Activated CD4-positive, alpha-beta T cell treated with anti-CD3 and anti-CD28 coated beads, Interleukin-2, Interleukin-6, amounts not matched to agents 100 ng/mL and 50 ng/mL, durations not matched to agents 16 hours and 8 hours (primary cell): ENCODE measurements at regions not wholly inside any gene's neighbourhood (a gene's known extent, or its start where the extent isn't known, plus 50 kb on each side); places are given as distances from the start of the nearest gene placed in this dataset.

Experiments used
- DNase-seq: peaks from one replicate; pipeline ENCODE4 v3.0.0-alpha.2; 2020

- no peak for DNase-seq
These were observed 135.8 kb downstream of the RFC3 start for GRCh38 chr13:33953781-33954180.

- DNase-seq, result no peak
These were observed 138.4 kb downstream of the RFC3 start for GRCh38 chr13:33956346-33956745.

- no peak for DNase-seq
These were observed 139.6 kb downstream of the RFC3 start for GRCh38 chr13:33957497-33957905.

GRCh38 chr13:33958964-33959363 lies 141.0 kb downstream of the RFC3 start:
- no peak for DNase-seq

GRCh38 chr13:33963134-33963533 lies 145.2 kb downstream of the RFC3 start:
- no peak for DNase-seq

DNA sequence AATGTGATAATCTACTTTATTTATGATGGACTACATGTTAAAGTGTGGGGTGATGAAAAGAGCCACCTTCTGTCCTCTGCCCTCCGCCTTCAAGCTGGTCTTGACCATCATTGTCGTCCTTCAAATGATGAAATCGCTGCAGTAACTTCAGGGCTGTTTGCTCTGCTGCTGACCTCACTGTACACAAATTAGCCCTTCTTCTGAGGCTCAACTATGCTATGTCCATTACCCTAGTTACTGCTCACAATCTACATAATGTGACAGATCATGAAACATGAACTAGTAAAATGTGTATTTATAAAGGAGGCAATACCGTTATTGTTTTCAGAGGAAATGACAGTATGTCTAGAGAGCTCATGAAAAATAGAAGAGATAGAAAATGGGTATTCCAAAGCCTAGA lies 145.9 kb downstream of the RFC3 start:
- DNase-seq, result no peak

DNA sequence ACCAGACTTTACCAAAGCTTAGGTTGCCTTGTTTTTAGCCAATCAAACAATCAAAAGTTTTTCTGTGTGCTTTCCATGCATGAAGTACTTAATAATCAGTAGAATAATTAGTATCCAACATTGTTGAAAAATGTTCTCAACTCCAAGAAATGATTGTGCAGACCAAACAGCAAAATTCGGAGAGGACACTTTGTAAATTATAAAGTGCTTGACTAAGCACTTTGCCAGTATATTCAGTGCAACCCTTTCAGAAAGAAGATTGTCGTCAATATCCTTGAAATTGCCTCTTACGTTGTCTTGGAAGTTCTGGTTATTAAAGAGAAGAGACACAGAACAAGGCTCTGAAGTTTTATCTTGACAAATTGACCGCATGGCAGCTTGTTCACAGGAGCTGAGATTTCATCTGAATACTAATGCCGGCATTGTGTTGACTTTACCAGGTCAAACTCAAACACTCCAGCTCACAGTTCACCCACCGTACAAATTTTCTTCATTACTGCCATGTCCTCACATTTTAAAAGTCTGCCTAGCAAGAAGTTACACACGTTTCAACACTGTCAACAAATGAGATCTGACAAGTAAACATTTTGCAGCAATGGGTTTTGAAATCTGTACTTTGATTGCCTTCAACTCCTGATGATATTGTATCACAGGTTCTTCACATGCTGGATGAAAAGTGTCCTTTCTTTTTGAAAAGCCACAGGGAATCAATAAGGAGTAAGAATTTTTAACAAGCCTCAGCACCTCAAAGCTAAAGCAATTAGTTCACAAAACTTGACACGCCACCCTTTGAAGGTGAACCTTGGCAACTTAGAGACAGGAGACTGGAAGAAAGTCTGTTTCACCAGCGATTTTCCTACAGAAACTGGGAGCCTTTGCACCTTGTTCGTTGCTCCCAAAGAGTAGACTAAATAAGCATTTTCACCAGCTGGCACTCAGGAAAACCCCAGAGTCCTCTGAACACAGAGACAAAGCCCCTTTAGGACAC lies 150.9 kb downstream of the RFC3 start:
- DNase-seq, result no peak

DNA sequence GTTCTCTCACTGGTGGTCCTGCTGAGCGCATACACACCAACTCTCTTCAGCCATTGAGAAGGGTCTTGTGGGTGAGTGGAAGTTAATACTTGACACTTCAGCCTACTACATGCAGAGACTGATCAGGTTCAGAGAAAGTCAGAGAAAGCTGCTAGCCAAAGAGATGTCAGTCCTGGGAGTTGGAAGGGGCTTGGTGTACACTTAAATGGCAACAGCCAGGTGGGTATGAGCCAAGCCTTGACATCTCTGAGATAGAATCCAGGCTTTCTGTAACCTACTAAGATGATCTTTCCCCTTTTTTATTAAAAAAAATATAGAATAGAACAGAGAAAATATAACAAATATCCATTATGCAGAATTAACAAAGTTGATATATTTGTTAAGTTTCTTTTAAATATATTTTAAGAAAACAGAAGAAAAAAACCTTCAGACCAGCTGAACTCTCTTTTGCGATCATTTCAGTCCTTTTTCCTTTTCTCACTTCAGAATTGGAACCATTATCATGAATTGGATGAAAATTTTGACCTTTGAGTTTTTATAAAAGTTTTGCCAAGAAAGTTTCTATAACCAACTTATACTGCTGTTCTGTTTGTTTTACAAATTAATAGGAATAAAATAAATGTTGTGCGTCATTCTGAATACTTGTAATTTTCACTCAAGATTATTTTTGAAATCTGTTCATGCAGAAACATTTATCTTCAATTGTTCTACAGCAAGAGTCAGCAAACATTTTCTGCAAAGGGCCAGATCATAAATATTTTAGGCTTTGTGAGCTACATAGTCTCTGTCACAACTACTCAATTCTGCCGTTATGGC lies 153.0 kb downstream of the RFC3 start:
- no peak for DNase-seq

DNA sequence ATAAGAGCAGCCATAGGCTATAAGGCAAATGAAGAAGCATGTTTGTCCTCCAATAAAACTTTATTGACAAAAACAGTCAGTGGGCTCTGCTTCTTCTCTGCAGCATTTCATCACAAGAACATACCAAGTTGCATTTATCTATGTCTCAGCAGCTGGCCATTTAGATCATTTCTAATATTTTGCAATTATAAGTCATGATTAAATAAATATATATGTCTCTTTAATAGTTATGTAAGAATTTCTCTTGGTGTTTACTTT lies 153.5 kb downstream of the RFC3 start:
- DNase-seq, result no peak

GRCh38 chr13:33973194-33973593 lies 155.2 kb downstream of the RFC3 start:
- no peak for DNase-seq

DNA sequence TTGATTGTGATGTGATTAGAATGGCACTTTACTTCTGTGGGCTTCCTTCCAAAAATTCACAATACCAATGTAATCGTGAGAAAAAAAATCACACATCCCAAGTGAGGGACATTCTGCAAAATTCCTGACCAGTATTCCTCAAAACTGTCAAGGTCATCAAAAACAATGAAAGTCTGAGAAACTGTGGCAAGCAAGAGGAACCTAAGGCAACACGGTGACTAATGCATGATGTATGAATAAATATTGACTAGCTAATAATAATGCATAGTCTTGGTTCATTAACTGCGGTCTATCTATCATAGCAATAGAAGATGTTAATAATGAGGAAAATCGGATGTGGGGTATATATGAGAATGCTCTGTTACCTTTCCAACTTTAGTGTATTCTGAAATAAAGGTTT lies 159.0 kb downstream of the RFC3 start:
- no peak for DNase-seq

GRCh38 chr13:33978653-33979052 lies 160.7 kb downstream of the RFC3 start:
- no peak for DNase-seq

DNA sequence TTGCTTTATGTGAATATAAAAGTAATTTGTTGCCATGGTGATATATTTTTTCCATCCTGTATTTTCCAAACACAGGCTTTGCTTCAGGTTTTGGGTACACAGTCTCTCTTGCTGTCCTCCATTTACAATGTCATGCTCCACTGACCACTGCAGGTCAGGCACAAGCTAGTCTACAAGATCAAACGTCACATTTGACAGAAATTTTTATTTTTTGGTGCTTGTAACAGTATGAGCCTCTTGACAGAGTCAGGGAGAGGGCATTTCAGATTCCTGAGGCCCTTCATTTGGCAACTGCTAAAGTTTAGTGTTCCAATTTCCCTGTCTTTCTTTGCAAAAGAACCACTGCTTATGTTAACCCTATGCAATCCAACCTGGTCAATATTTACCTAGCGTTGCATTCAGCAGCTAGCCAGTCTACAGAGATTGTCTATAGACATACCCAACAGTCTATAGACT lies 175.0 kb downstream of the RFC3 start:
- no peak for DNase-seq

- DNase-seq, result no peak
These were observed 176.2 kb downstream of the RFC3 start for GRCh38 chr13:33994198-33994597.

GRCh38 chr13:33994826-33995502 lies 177.0 kb downstream of the RFC3 start:
- no peak for DNase-seq

GRCh38 chr13:33996636-33997035 lies 178.7 kb downstream of the RFC3 start:
- DNase-seq, result no peak

GRCh38 chr13:33997574-33997973 lies 179.6 kb downstream of the RFC3 start:
- DNase-seq, result no peak

- DNase-seq, result no peak
These were observed 182.1 kb downstream of the RFC3 start for GRCh38 chr13:33999811-34000605.

GRCh38 chr13:34000955-34001354 lies 183.0 kb downstream of the RFC3 start:
- DNase-seq, result no peak

DNA sequence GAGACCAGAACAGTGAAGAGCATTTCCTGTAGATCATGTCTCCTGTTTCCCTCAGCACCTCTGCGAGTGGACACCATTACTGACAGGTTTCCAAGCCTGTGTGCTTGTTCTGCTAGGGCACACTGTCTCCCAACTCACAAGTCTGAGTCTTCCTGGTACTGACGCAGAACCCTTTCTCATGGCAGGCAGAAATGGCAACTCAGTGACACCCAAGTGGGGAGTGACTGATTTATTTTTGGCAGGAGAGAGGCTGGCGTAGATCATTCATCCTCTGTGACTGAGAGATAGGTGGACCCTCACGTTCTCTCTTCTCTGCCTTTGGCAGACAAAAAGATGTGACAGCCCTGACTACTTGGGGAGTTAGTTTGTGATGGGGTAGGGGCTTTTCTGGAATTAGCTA lies 183.4 kb downstream of the RFC3 start:
- no peak for DNase-seq

- no peak for DNase-seq
These were observed 184.2 kb downstream of the RFC3 start for GRCh38 chr13:34002141-34002540.

- DNase-seq, result no peak
These were observed 185.0 kb downstream of the RFC3 start for GRCh38 chr13:34002924-34003323.

DNA sequence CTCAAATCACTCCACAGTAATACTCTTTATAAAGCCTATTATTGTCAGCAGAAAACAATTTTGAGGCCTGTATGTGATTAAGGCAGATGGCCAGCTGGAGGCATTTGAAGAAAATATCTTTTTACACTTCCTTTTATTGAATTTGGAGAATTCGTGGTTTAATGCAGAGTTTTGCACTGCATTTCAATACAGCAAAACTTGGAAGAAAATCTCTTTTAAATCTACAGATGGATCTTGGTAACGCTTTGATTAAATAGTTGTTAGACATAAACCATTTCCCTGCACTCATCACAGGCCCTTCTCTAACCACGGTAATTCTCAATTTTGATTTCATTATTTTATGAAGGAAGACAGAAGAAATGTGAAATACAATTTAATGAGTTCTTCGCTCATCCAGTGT lies 185.7 kb downstream of the RFC3 start:
- DNase-seq, result no peak
